ENCODE measurements at regions not wholly inside any gene's neighbourhood (a gene's known extent, or its start where the extent isn't known, plus 50 kb on each side); places are given as distances from the start of the nearest gene placed in this dataset.

DNA sequence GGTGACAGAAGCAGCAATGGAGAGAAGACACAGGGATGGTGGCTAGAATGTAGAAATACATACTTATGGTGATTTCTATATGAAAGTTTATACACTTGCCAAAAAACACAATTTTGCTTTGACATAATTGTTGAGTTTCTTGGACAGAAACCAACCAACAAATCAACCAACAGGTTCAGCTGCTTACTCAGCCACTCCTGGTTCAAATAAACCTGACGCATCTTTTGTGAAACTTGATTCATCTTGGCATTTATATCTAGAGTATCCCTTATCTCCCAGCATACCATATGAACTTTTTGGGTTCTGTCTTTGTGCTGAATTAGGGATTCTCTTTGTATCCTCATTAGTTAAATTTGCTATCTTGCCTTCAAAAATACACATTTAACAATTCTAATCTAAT lies 54.1 kb upstream of the ERBB4 start:
- H3K27ac ChIP-seq = no peak overlapping the region
- no peak overlapping the region for H3K4me3 ChIP-seq
- H3K4me1 ChIP-seq = no peaks in the 10 kb centered on the region
- no peaks in the 10 kb centered on the region for H3K36me3 ChIP-seq
- TF ChIP-seq POLR2AphosphoS5 (IDR thresholded peaks at IDR 0.05) (no peak), EP300 (IDR thresholded peaks at IDR 0.05) (no peak), POLR2A (IDR thresholded peaks at IDR 0.05) (no peak)
- TF ChIP-seq, protein P1, sequence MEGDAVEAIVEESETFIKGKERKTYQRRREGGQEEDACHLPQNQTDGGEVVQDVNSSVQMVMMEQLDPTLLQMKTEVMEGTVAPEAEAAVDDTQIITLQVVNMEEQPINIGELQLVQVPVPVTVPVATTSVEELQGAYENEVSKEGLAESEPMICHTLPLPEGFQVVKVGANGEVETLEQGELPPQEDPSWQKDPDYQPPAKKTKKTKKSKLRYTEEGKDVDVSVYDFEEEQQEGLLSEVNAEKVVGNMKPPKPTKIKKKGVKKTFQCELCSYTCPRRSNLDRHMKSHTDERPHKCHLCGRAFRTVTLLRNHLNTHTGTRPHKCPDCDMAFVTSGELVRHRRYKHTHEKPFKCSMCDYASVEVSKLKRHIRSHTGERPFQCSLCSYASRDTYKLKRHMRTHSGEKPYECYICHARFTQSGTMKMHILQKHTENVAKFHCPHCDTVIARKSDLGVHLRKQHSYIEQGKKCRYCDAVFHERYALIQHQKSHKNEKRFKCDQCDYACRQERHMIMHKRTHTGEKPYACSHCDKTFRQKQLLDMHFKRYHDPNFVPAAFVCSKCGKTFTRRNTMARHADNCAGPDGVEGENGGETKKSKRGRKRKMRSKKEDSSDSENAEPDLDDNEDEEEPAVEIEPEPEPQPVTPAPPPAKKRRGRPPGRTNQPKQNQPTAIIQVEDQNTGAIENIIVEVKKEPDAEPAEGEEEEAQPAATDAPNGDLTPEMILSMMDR (IDR thresholded peaks at IDR 0.05) = no peak
- intact Hi-C loops (cut with DNase I) = no loop called here
- no peaks in the 10 kb centered on the region for H3K9me3 ChIP-seq
- WGBS, 2 donors = 30 to 85% methylated on average over 1 of the region's 1 CpG
- no peak for DNase-seq
- H3K27me3 ChIP-seq = no peaks in the 10 kb centered on the region

Small RNAs in the stretch of these regions (small RNA-seq; reads per million reads assigned to genes)
- gene MIR4776-1 = 0 reads per million in 3 donors
